Prostate gland (tissue), 2 donors: ENCODE measurements at regions not wholly inside any gene's neighbourhood (a gene's known extent, or its start where the extent isn't known, plus 50 kb on each side); places are given as distances from the start of the nearest gene placed in this dataset.

Experiments
- CTCF ChIP-seq, 4 experiments: fragments of 200-600 bp in 2 of 4; fragments of 450-650 bp in 2 of 4; sonication (generic) in 2 of 4; IDR thresholded peaks; 1 replicate in 3 of 4; 2 replicates in 1 of 4; pipeline ENCODE4 v1.5.1; 2016 to 2019; ENCODE audit warnings: antibody characterized with exemption in 4 of 4, mild to moderate bottlenecking in 2 of 4, moderate library complexity in 2 of 4
- POLR2A ChIP-seq: fragments of 450-650 bp; IDR thresholded peaks from one replicate; pipeline ENCODE4 v1.6.1; 2016; ENCODE audit warnings: antibody characterized with exemption, mild to moderate bottlenecking
- POLR2AphosphoS5 ChIP-seq: sonication (generic); formaldehyde crosslinking; IDR thresholded peaks from one replicate; pipeline ENCODE4 v1.6.1; 2017; ENCODE audit warnings: antibody characterized with exemption

- TF ChIP-seq CTCF (IDR thresholded peaks at IDR 0.05) (no peak), POLR2AphosphoS5 (no peak), POLR2A (no peak)
Measured at GRCh38 chr2:51813247-51813646, 781.3 kb upstream of the NRXN1 start.
